ENCODE measurements at regions not wholly inside any gene's neighbourhood (a gene's known extent, or its start where the extent isn't known, plus 50 kb on each side); places are given as distances from the start of the nearest gene placed in this dataset.

DNA sequence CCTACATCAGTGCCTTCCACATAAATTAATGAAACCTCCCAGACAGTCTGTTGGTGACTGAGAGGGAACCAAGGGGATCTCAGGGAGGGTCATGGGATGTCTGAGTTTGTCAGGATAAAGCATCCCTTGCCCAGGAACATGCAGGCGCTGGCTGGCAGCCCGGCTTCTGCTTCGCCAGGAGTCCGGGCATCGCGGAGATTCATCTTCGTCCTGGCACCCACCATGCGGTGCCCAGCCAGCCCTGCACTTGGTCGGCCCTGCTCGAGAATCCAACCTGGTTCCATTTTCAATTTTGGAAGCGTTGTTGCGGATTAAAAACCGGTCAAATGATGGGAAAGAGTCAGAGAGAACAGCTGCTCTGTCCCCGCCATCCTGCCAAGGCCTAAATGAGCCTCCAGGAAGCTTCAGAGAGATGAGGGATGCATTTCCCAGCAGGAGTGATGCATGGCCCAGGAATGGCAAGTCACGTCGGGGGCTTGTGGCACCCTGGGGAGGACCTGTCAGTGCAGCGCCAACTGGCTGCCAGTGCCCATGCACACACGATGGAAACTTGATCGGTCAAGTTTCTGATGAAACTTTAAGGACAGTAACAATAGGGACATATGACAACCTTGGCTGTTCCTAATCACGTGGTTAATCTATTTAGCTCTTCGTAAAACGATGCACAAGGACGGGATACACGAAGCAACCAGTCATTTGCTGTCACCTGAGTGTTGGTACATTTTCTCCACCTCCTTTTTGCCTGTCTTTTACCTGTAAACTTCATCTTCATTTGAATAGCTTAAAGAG is 260.8 kb upstream of the MKI67 start:
- DNase-seq (ENCODE audit: low spot score): no peak
- in situ Hi-C loops (cut with MboI; ENCODE audit: low pct_unique_long_range_greater_than_20kb, low sequenced_read_pairs, unreplicated experiment): no loop called here
- TF ChIP-seq, protein P1, sequence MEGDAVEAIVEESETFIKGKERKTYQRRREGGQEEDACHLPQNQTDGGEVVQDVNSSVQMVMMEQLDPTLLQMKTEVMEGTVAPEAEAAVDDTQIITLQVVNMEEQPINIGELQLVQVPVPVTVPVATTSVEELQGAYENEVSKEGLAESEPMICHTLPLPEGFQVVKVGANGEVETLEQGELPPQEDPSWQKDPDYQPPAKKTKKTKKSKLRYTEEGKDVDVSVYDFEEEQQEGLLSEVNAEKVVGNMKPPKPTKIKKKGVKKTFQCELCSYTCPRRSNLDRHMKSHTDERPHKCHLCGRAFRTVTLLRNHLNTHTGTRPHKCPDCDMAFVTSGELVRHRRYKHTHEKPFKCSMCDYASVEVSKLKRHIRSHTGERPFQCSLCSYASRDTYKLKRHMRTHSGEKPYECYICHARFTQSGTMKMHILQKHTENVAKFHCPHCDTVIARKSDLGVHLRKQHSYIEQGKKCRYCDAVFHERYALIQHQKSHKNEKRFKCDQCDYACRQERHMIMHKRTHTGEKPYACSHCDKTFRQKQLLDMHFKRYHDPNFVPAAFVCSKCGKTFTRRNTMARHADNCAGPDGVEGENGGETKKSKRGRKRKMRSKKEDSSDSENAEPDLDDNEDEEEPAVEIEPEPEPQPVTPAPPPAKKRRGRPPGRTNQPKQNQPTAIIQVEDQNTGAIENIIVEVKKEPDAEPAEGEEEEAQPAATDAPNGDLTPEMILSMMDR (IDR thresholded peaks at IDR 0.05; ENCODE audit: extremely low read depth, insufficient read depth, missing control alignments): no peak

- no peak for DNase-seq (ENCODE audit: low spot score)
- in situ Hi-C loops (cut with MboI; ENCODE audit: low pct_unique_long_range_greater_than_20kb, low sequenced_read_pairs, unreplicated experiment): no loop called here
- TF ChIP-seq, protein P1 (IDR thresholded peaks at IDR 0.05; ENCODE audit: extremely low read depth, insufficient read depth, missing control alignments): no peak
Observed at GRCh38 chr10:128390596-128390995, 264.4 kb upstream of the MKI67 start.

DNA sequence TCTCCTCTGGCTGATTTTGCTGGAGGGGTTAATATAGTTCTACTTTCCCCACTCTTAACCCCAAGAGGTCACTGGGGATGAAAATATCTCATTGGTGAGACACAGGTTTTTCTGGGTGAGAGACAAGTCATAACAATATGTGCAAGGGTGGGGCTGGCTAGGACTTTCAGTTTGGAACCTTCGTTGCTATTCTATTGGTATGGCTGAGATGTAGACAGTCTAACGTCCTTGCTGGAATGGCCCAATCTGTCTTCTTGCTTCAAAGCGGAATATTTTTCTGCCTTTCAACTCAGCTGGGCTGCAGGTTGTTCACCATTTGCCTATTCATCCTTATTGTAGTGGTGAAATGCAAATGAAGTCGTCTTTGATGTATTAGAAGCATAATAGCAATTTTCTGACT is 267.3 kb upstream of the MKI67 start:
- in situ Hi-C loops (cut with MboI; ENCODE audit: low pct_unique_long_range_greater_than_20kb, low sequenced_read_pairs, unreplicated experiment): no loop called here
- TF ChIP-seq, protein P1 (IDR thresholded peaks at IDR 0.05; ENCODE audit: extremely low read depth, insufficient read depth, missing control alignments): no peak
- DNase-seq (ENCODE audit: low spot score): no peak

DNA sequence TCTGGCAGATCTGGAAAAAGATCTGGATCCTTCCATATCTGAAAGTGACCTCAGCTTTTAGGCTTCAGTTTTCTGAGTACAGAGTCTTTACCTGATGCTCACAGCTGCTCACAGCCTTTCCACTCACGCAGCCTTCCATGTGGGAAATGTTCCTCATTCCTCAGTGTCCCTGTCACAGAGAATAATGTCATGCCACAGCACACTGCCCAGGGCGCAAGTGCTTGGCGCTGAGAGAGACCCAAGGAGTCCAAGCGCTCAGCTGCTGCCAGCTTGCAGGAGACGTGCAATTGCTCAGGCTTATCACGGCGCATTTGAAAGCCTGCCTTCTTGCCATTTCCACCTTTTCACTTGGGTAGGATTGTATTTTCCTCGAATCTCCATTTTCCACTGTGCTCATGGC is 271.9 kb upstream of the MKI67 start:
- in situ Hi-C loops (cut with MboI; ENCODE audit: low pct_unique_long_range_greater_than_20kb, low sequenced_read_pairs, unreplicated experiment): no loop called here
- DNase-seq (ENCODE audit: low spot score): no peak
- TF ChIP-seq, protein P1 (IDR thresholded peaks at IDR 0.05; ENCODE audit: extremely low read depth, insufficient read depth, missing control alignments): no peak

DNA sequence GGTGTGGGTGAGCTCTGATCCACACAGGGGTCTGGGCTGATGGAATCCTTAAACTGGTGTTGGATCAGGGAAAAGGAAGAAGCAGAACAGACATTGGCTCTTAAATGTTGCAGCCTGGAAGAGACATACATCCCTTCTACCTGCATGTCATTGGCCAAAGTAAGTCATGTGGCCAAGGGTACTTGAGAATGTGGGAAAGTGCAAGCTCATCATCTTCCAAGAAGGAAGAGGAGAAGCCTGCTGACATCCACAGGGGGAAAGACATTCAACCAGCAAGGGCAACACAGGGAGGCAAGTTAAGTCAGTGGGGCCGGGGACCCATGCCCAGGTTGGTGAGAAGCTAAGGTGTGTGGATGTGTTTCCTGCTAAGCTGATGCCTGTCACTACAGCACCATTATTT is 272.8 kb upstream of the MKI67 start:
- in situ Hi-C loops (cut with MboI; ENCODE audit: low pct_unique_long_range_greater_than_20kb, low sequenced_read_pairs, unreplicated experiment): no loop called here
- TF ChIP-seq, protein P1 (IDR thresholded peaks at IDR 0.05; ENCODE audit: extremely low read depth, insufficient read depth, missing control alignments): no peak
- DNase-seq (ENCODE audit: low spot score): no peak

DNA sequence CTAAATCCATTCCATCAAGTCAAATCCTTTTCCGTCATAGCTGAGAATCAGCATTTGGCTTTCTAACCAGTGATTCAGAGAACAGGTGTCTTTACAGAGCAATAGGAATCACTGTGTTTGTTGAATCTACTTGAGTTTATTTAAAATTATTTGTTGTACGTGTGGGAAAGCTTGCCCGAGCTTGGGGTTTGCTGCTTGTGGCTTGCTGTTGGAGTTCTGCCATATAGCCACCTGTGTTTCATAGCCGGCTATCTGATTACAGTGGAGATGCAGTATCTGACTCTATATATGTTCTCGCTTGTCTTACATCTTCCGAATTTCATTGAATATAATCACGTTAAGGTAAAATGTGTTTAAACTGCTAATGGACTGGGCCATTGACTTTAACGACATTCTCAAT is 274.3 kb upstream of the MKI67 start:
- TF ChIP-seq, protein P1 (IDR thresholded peaks at IDR 0.05; ENCODE audit: extremely low read depth, insufficient read depth, missing control alignments): no peak
- in situ Hi-C loops (cut with MboI; ENCODE audit: low pct_unique_long_range_greater_than_20kb, low sequenced_read_pairs, unreplicated experiment): no loop called here
- no peak for DNase-seq (ENCODE audit: low spot score)
